OCI-LY1 (cell line): ENCODE measurements at regions not wholly inside any gene's neighbourhood (a gene's known extent, or its start where the extent isn't known, plus 50 kb on each side); places are given as distances from the start of the nearest gene placed in this dataset.

Experiments used
- EZH2 ChIP-seq: fragments of 200-600 bp; sonication (generic), shearing (Covaris generic); IDR thresholded peaks from 2 replicates; pipeline ENCODE4 v1.8.0; 2017; ENCODE audit warnings: borderline replicate concordance, mixed run types, mild to moderate bottlenecking, antibody characterized with exemption, low read length, moderate library complexity, mixed read lengths
- TF ChIP-seq, protein P1 (sequence below): fragments of 200-600 bp; sonication (generic), shearing (Covaris generic); IDR thresholded peaks from 2 replicates; pipeline ENCODE4 v1.5.1; 2017; ENCODE audit warnings: mild to moderate bottlenecking, antibody characterized with exemption, low read length, moderate library complexity, mixed read lengths

DNA sequence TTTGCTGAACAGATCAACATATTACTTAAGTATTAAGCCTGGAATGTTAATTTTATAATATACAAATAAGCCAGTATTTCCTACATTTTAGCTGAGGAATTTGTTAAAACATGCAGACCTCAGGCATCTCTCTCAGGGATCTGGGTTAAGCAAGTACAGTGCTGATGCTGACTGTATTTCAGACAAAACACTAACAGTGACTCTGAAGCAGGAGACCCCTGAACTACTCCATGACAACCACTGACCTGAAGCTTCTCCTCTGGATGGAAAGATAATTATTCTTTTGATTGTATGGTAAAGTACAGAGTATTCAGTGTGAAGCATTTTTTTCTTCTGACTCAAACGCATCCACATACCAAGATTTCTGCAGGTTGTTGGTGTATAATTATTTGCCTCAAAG is 680.8 kb downstream of the LIG4 start:
- TF ChIP-seq, protein P1, sequence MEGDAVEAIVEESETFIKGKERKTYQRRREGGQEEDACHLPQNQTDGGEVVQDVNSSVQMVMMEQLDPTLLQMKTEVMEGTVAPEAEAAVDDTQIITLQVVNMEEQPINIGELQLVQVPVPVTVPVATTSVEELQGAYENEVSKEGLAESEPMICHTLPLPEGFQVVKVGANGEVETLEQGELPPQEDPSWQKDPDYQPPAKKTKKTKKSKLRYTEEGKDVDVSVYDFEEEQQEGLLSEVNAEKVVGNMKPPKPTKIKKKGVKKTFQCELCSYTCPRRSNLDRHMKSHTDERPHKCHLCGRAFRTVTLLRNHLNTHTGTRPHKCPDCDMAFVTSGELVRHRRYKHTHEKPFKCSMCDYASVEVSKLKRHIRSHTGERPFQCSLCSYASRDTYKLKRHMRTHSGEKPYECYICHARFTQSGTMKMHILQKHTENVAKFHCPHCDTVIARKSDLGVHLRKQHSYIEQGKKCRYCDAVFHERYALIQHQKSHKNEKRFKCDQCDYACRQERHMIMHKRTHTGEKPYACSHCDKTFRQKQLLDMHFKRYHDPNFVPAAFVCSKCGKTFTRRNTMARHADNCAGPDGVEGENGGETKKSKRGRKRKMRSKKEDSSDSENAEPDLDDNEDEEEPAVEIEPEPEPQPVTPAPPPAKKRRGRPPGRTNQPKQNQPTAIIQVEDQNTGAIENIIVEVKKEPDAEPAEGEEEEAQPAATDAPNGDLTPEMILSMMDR: no peak
- no peak for TF ChIP-seq EZH2
